Epithelial cell of proximal tubule (primary cell): ENCODE measurements at regions not wholly inside any gene's neighbourhood (a gene's known extent, or its start where the extent isn't known, plus 50 kb on each side); places are given as distances from the start of the nearest gene placed in this dataset.

Source experiments
- DNase-seq: peaks from one replicate; pipeline ENCODE4 v3.0.0-alpha.2; 2011; ENCODE audit warnings: low read depth
- H3K4me3 ChIP-seq: 2 replicates; pipeline ENCODE4 v1.5.1; 2011; ENCODE audit warnings: low read depth, mild to moderate bottlenecking, low read length
- TF ChIP-seq, protein P1 (sequence below): conservative IDR thresholded peaks from 2 replicates; pipeline ENCODE4 v1.5.1; 2012; ENCODE audit warnings: low read depth, mild to moderate bottlenecking, low read length

DNA sequence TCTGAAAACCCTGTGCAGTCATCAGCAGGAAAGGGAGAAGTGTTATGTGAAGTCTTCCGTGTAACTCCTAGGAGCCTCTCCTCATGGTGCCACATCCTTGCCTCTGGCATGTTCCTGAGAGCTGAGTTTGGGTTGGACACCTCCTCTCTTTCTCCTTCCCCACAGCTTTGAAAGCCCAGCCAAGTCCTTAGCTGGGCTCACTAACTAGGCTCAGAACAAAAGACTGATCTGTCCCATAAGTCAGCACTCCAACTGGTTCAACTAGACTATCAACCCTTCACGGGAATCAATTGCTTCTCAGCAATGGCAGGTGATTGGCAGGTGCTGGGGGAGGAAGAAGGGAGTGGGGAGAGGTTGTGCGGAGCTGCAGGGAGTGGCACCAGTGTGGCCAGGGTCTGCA is 509.9 kb upstream of the B3GAT1 start:
- no peak overlapping the region for H3K4me3 ChIP-seq
- TF ChIP-seq, protein P1, sequence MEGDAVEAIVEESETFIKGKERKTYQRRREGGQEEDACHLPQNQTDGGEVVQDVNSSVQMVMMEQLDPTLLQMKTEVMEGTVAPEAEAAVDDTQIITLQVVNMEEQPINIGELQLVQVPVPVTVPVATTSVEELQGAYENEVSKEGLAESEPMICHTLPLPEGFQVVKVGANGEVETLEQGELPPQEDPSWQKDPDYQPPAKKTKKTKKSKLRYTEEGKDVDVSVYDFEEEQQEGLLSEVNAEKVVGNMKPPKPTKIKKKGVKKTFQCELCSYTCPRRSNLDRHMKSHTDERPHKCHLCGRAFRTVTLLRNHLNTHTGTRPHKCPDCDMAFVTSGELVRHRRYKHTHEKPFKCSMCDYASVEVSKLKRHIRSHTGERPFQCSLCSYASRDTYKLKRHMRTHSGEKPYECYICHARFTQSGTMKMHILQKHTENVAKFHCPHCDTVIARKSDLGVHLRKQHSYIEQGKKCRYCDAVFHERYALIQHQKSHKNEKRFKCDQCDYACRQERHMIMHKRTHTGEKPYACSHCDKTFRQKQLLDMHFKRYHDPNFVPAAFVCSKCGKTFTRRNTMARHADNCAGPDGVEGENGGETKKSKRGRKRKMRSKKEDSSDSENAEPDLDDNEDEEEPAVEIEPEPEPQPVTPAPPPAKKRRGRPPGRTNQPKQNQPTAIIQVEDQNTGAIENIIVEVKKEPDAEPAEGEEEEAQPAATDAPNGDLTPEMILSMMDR = no peak
- no peak for DNase-seq

DNA sequence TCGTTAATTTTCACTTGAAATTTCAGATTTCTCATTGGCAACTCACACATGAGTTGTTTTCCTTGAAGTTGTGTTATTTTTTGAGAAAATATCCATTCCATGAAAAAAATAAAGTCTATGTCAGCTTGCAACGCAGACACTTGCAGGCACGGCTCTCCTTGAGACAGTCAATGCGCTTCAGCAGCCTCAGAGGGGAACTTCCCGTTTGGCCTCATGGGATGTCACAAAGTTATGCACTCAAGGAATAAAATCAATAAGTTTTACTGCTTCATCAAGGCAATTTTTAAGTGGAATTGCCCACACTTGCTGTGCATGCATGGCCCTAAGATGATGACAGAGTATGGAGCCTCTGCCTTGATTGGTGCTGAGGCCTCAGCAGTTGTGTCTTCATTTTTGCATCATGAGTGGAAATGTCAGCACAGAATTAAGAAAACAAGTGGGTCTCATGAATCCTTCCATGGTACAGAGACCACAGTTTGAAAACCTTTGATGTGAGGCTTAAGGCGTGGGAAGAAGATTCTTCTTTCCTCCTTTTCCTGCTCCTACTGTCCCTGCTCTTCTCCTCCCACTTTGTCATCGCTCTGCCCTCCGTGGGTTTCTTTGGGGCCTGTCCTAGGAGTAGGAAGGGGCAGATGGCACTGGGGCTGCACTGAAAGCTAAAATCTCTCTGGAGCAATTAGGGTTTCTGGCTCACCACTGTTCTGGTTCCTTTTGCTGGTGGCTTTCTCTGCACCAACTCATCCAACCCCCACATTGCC is 509.0 kb upstream of the B3GAT1 start:
- TF ChIP-seq, protein P1 = no peak
- DNase-seq = no peak
- H3K4me3 ChIP-seq = no peak overlapping the region

DNA sequence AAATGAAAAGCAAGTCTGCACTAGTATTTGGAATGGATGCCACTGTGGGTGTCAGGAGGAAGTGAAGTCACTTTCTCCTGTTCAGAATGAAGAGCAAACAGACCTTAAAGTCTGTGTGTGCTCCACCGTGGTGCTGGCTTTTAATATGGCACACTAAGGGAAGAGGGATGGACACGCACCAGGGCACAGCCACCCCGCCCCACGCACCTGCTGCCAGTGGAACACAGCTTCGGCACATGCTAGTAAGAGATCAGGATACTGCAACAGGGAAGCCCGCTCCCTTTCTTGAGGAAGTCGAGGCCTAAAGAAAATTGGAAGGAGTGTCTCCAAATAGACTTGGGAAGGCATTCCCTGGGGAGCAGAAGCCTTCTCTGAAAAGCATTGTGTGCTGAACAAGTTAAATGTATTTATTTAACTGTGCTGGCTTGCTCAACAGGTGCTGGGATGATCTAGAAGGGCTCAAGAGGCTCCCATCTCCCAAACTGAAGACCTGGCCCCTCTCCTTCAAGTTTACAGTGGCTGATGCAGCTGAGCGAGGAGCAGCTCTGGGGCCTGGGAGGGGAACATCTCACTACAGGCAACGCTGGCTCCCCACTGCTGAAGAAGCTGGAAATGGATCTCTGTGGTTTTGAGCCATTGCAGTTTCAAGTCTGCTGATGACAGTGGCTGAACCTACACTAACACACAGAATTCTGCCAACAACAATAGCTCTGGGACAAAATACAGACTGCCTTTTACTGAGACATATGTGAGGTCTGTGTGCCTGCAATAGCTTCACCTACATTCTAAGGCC is 504.6 kb upstream of the B3GAT1 start:
- no peak for DNase-seq
- TF ChIP-seq, protein P1 = no peak

DNA sequence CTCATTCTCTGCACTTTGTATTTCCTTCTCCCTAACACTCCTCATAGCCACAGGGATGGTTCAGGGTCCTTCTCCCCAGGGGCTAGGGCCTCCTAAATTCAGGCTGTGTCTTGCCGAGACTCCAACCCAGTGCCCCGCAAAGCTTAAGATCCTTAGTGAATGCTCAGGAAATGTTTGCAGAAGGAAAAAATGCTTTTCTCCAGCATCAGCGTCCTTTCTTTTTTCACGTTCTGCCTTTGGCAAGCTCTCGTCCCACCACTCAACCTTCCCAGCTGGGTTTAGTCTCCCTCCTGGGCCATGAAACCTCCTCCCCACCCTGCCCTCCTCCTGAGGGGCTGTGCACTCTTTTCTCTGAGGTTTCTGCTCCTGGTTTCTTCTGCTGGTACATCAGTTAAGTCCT is 503.8 kb upstream of the B3GAT1 start:
- no peak for DNase-seq
- TF ChIP-seq, protein P1 = no peak
- no peak overlapping the region for H3K4me3 ChIP-seq

More for the DNA sequence above, 504.6 kb upstream of the B3GAT1 start:
- no peak overlapping the region for H3K4me3 ChIP-seq

DNA sequence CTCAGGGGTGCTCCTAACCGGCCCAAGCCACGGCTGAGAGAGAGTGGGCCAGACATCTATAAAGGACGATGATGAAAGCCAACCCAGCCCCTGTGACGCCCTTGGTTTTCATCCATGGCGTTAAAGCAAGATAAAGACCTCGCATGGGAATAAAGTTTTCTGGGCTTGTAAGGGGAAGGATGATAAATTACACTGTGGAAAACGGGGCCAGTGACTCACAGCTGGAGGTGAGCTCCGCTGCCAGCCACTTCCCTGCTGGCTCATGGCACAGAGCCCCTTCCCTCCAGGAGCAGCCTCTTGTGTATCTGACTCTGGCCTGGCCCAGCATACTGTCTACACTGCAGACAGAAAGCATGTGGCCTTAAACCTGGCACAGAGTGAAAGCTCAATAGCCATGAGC is 503.2 kb upstream of the B3GAT1 start:
- no peak overlapping the region for H3K4me3 ChIP-seq
- DNase-seq = no peak
- TF ChIP-seq, protein P1 = no peak

DNA sequence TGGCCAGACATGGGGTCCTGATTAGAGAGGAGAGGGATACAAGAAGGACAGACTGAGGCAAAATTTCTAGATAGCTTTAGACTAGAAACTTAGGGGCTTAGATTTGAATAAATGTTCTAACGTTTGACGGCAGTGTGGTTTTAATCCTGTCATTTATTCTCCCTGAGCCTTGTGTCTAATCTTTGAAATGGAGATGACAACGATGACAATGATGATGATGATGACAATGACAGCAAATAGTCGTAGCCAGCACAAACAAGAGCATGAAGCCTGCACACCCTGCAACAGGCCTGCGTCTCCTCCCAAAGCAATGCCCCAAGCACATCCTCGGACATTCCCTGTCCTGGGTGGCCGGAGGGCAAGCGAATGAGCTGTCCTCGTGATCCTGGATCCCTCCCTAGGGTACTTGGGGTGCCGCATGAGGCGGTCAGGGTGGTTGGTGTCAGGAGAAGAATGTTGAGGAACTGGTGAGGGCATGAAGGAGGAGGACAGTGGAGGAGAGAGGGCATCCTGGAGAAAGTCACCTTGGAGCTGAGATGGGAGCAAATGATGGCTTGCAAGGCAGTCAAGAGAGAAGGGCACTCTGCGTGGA is 502.1 kb upstream of the B3GAT1 start:
- no peak for DNase-seq
- TF ChIP-seq, protein P1 = no peak
- no peak overlapping the region for H3K4me3 ChIP-seq
